BJ (cell line): ENCODE measurements at regions not wholly inside any gene's neighbourhood (a gene's known extent, or its start where the extent isn't known, plus 50 kb on each side); places are given as distances from the start of the nearest gene placed in this dataset.

Source experiments
- CTCF ChIA-PET: fragments of 350-600 bp; formaldehyde crosslinking; extraction: SDS; loops from one replicate; lab custom pipeline; 2021; ENCODE audit warnings: antibody characterized with exemption, inconsistent platforms; lab: Yijun Ruan, JAX
- POLR2A ChIA-PET: fragments of 300-600 bp; sonication (Branson Sonifier 250); formaldehyde crosslinking; extraction: SDS; loops from one replicate; lab custom pipeline; 2021; ENCODE audit warnings: antibody characterized with exemption; lab: Charles Lee
- DNase-seq: peaks from one replicate; pipeline ENCODE4 v3.0.0-alpha.2; 2011; ENCODE audit warnings: low read depth
- H3K27me3 ChIP-seq: 2 replicates; pipeline ENCODE4 v1.6.0; 2011; ENCODE audit warnings: low read length; ENCODE audit not compliant: control insufficient read depth, insufficient read depth
- H3K36me3 ChIP-seq: 2 replicates; pipeline ENCODE4 v1.5.1; 2011; ENCODE audit warnings: low read length; ENCODE audit not compliant: control insufficient read depth, insufficient read depth
- H3K4me3 ChIP-seq: 2 replicates; pipeline ENCODE4 v1.5.1; 2011; ENCODE audit warnings: low read depth, mild to moderate bottlenecking, control low read depth, low read length
- CTCF ChIP-seq: IDR thresholded peaks from 2 replicates; pipeline ENCODE4 v1.5.1; 2011; ENCODE audit warnings: low read depth, mild to moderate bottlenecking, control low read depth, inconsistent platforms, low read length, moderate library complexity; ENCODE audit not compliant: insufficient read depth

GRCh38 chr1:56426587-56427381 lies 152.6 kb downstream of the PLPP3 start:
- H3K27me3 ChIP-seq: no peaks in the 10 kb centered on the region
- ChIA-PET POLR2A (no interaction called here), CTCF (interaction anchor here (0.6 kb wide), 1 partner anchor 883 kb away, joined by 3 read pairs; no protein-coding TSS in a partner anchor)
- TF ChIP-seq CTCF: no peak
- DNase-seq: no peak
- H3K4me3 ChIP-seq: no peak overlapping the region
- H3K36me3 ChIP-seq: no peaks in the 10 kb centered on the region

DNA sequence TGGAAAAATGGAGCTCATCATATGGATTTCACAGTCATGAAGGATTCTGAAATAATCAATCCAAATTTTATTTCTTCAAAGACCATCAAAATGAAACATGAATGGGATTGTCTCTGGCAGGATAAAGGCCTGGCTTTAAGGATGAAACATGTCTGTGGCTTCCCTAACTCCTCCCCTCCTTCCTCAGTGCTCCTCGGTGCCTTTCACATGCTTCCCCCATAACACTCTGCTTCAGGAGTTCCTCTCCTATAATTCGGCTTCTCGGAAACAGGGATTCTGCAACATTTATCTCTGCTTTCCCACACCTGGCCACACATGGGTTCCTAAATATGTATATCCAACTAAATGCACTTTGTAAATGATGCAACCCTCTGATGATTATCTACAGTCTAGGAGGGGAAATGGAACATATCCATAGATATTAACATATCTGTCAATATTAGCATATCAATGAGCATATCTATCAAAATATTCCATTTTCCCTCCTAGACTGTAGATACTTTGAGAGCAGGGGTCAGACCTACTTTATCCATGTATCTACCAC lies 153.8 kb downstream of the PLPP3 start:
- no peak for DNase-seq
- no peaks in the 10 kb centered on the region for H3K36me3 ChIP-seq
- H3K27me3 ChIP-seq: no peaks in the 10 kb centered on the region
- no peak overlapping the region for H3K4me3 ChIP-seq
- POLR2A ChIA-PET: no interaction called here
- no peak for TF ChIP-seq CTCF
- CTCF ChIA-PET: interaction anchor here (0.8 to 1.0 kb wide), 2 partner anchors 9 to 27 kb away, joined by 3 to 4 read pairs; no protein-coding TSS in a partner anchor

DNA sequence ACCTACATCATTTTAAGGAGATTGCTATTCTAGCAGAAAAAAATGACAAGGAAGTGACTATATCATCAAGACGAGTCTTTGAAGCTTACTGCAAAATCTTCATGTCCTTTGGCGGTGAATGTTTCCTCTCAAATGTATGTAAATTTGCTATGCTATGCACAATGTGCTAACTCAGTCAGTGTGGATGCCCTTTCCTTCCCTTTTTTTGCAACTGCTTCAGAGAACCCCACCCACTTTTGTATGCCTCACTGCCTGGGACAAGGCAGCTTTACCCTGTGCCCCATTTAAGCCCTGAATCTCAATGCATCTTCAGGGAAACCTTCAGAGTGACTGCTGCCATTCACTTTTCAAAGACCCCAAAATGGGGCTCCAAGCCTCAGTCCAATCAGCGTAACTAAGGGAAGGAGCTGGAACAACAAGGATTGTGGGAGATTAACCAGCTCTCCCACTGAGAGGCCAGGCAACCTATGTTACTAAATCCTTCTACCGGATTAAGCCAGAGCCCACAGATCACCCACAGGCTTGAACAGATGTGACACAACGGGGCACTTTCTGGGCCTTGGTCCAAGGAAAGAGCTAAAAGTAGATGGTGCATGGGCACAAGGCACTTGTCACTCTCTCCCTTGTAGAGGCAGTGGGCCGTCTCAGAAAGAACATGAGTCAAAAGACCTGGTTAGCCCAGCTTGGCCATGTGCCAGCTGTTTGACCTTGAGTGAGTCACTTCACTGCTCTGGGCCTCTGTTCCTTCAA lies 154.4 kb downstream of the PLPP3 start:
- POLR2A ChIA-PET: no interaction called here
- TF ChIP-seq CTCF: no peak
- H3K27me3 ChIP-seq: no peaks in the 10 kb centered on the region
- DNase-seq: no peak
- no peaks in the 10 kb centered on the region for H3K36me3 ChIP-seq
- H3K4me3 ChIP-seq: no peak overlapping the region
- CTCF ChIA-PET: interaction anchor here (0.8 to 1.0 kb wide), 2 partner anchors 9 to 26 kb away, joined by 3 to 4 read pairs; no protein-coding TSS in a partner anchor

GRCh38 chr1:56423716-56424115 lies 155.6 kb downstream of the PLPP3 start:
- Histone ChIP-seq H3K27me3 (no peaks in the 10 kb centered on the region), H3K4me3 (no peak overlapping the region), H3K36me3 (no peaks in the 10 kb centered on the region)
- ChIA-PET CTCF (no interaction called here), POLR2A (no interaction called here)
- no peak for TF ChIP-seq CTCF
- no peak for DNase-seq

- Histone ChIP-seq H3K4me3 (no peak overlapping the region), H3K27me3 (no peaks in the 10 kb centered on the region), H3K36me3 (no peaks in the 10 kb centered on the region)
- ChIA-PET CTCF (interaction anchor here (0.6 kb wide), 1 partner anchor 125 kb away, joined by 3 read pairs; no protein-coding TSS in a partner anchor), POLR2A (no interaction called here)
- TF ChIP-seq CTCF: no peak
- DNase-seq: no peak
Observed at GRCh38 chr1:56418151-56418631, 161.2 kb downstream of the PLPP3 start.
